Renal cortical epithelial cell (primary cell): ENCODE measurements at regions not wholly inside any gene's neighbourhood (a gene's known extent, or its start where the extent isn't known, plus 50 kb on each side); places are given as distances from the start of the nearest gene placed in this dataset.

Experiments
- DNase-seq: peaks from one replicate; pipeline ENCODE4 v3.0.0-alpha.2; 2011; ENCODE audit warnings: low read depth

- no peak for DNase-seq
Measured at GRCh38 chr1:195568389-195568788, 1039.9 kb downstream of the KCNT2 start.

GRCh38 chr1:195562074-195562473, 1046.2 kb downstream of the KCNT2 start:
- no peak for DNase-seq

- no peak for DNase-seq
Measured at GRCh38 chr1:195550071-195550862, 1058.0 kb downstream of the KCNT2 start.

- DNase-seq, result peak; percentile 9
Measured at GRCh38 chr1:195530961-195531360, 1077.3 kb downstream of the KCNT2 start.

GRCh38 chr1:195529881-195530280, 1078.4 kb downstream of the KCNT2 start:
- DNase-seq, result no peak

- DNase-seq, result no peak
Measured at GRCh38 chr1:195520757-195521156, 1087.5 kb downstream of the KCNT2 start.

GRCh38 chr1:195516036-195516435, 1092.2 kb downstream of the KCNT2 start:
- peak; percentile 50 for DNase-seq

- no peak for DNase-seq
Measured at GRCh38 chr1:195511501-195511900, 1096.7 kb downstream of the KCNT2 start.

- no peak for DNase-seq
Measured at GRCh38 chr1:195501118-195501517, 1107.1 kb downstream of the KCNT2 start.

GRCh38 chr1:195495720-195496635, 1112.3 kb downstream of the KCNT2 start:
- DNase-seq, result no peak

- no peak for DNase-seq
Measured at GRCh38 chr1:195482137-195482536, 1126.1 kb downstream of the KCNT2 start.

- DNase-seq, result no peak
Measured at GRCh38 chr1:195481293-195481692, 1126.9 kb downstream of the KCNT2 start.

- no peak for DNase-seq
Measured at GRCh38 chr1:195475568-195475967, 1132.7 kb downstream of the KCNT2 start.

GRCh38 chr1:195472291-195472690, 1135.9 kb downstream of the KCNT2 start:
- DNase-seq, result no peak

GRCh38 chr1:195466639-195467038, 1141.6 kb downstream of the KCNT2 start:
- no peak for DNase-seq

GRCh38 chr1:195462646-195463045, 1145.6 kb downstream of the KCNT2 start:
- no peak for DNase-seq

GRCh38 chr1:195462152-195462551, 1146.1 kb downstream of the KCNT2 start:
- DNase-seq, result no peak

GRCh38 chr1:195458365-195458764, 1149.9 kb downstream of the KCNT2 start:
- DNase-seq, result no peak

GRCh38 chr1:195450794-195451193, 1157.4 kb downstream of the KCNT2 start:
- DNase-seq, result no peak

- no peak for DNase-seq
Measured at GRCh38 chr1:195439661-195440060, 1168.6 kb downstream of the KCNT2 start.

GRCh38 chr1:195434566-195435203, 1173.6 kb downstream of the KCNT2 start:
- no peak for DNase-seq

- DNase-seq, result no peak
Measured at GRCh38 chr1:195430826-195431225, 1177.4 kb downstream of the KCNT2 start.
